Chondrocyte (in vitro differentiated cells): ENCODE measurements at regions not wholly inside any gene's neighbourhood (a gene's known extent, or its start where the extent isn't known, plus 50 kb on each side); places are given as distances from the start of the nearest gene placed in this dataset.

Experiments used
- DNase-seq: peaks from one replicate; pipeline ENCODE4 v3.0.0; 2021; ENCODE audit warnings: mixed read lengths, low spot score
- H3K27ac Mint-ChIP-seq: one replicate; pipeline ENCODE4 v1.8.0; 2021; ENCODE audit warnings: mild to moderate bottlenecking, moderate library complexity, mixed read lengths; ENCODE audit not compliant: unreplicated experiment
- H3K27me3 Mint-ChIP-seq: 2 replicates; pipeline ENCODE4 v1.8.0; 2021; ENCODE audit warnings: low read depth, mixed read lengths
- H3K36me3 Mint-ChIP-seq: 2 replicates; pipeline ENCODE4 v1.8.0; 2021; ENCODE audit warnings: low read depth, mixed read lengths
- H3K4me1 Mint-ChIP-seq: 2 replicates; pipeline ENCODE4 v1.8.0; 2021; ENCODE audit warnings: low read depth, mild to moderate bottlenecking, mixed read lengths
- H3K4me3 Mint-ChIP-seq: one replicate; pipeline ENCODE4 v1.8.0; 2021; ENCODE audit warnings: mild to moderate bottlenecking, moderate library complexity, mixed read lengths; ENCODE audit not compliant: unreplicated experiment
- H3K9me3 Mint-ChIP-seq: 2 replicates; pipeline ENCODE4 v1.8.0; 2021; ENCODE audit warnings: low read depth, mixed read lengths
- TF ChIP-seq, protein P1 (sequence below): fragments of 200-600 bp; sonication (generic); IDR thresholded peaks from 2 replicates; pipeline ENCODE4 v1.5.0; 2021; ENCODE audit warnings: antibody characterized with exemption, mild to moderate bottlenecking, moderate library complexity

DNA sequence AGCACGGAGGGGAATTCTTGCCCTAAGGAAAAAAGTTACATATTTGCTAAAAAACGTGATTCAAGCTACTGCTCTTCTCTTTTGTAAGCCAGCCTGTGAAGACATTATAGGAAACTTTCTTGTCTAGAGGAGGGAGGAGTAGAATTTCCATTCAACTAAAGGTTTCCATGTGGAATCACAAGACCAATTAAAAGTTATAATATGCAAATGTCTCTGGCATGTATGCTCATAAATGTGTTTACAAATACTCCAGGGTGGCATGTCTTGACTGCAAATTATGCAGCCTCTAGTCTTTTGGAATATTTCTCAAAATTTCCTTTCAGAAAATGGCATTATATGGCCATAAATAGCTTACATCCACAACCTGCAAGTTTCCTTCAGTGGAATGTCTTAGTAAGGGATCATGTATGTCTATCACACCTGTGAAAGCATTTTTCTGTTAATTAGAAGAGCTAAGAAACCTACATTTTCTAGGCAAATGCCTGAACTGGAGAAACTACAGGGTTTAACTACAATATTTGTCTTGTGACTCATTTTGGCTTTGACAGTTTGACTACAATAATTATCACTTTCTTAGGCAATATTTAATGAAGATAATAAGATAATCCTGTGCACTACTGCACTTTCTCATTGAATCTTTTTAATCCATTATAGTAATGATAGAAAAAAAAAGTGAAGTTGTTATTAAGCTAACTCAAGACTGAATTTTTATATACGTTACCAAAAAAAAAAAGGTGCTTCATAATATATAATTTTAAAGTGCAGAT, 111.1 kb upstream of the C10orf90 start:
- no peak overlapping the region for H3K4me3 Mint-ChIP-seq
- H3K27ac Mint-ChIP-seq = no peak overlapping the region
- no peaks in the 10 kb centered on the region for H3K4me1 Mint-ChIP-seq
- no peaks in the 10 kb centered on the region for H3K36me3 Mint-ChIP-seq
- H3K27me3 Mint-ChIP-seq = no peaks in the 10 kb centered on the region
- TF ChIP-seq, protein P1, sequence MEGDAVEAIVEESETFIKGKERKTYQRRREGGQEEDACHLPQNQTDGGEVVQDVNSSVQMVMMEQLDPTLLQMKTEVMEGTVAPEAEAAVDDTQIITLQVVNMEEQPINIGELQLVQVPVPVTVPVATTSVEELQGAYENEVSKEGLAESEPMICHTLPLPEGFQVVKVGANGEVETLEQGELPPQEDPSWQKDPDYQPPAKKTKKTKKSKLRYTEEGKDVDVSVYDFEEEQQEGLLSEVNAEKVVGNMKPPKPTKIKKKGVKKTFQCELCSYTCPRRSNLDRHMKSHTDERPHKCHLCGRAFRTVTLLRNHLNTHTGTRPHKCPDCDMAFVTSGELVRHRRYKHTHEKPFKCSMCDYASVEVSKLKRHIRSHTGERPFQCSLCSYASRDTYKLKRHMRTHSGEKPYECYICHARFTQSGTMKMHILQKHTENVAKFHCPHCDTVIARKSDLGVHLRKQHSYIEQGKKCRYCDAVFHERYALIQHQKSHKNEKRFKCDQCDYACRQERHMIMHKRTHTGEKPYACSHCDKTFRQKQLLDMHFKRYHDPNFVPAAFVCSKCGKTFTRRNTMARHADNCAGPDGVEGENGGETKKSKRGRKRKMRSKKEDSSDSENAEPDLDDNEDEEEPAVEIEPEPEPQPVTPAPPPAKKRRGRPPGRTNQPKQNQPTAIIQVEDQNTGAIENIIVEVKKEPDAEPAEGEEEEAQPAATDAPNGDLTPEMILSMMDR = no peak
- H3K9me3 Mint-ChIP-seq = no peaks in the 10 kb centered on the region
- no peak for DNase-seq

DNA sequence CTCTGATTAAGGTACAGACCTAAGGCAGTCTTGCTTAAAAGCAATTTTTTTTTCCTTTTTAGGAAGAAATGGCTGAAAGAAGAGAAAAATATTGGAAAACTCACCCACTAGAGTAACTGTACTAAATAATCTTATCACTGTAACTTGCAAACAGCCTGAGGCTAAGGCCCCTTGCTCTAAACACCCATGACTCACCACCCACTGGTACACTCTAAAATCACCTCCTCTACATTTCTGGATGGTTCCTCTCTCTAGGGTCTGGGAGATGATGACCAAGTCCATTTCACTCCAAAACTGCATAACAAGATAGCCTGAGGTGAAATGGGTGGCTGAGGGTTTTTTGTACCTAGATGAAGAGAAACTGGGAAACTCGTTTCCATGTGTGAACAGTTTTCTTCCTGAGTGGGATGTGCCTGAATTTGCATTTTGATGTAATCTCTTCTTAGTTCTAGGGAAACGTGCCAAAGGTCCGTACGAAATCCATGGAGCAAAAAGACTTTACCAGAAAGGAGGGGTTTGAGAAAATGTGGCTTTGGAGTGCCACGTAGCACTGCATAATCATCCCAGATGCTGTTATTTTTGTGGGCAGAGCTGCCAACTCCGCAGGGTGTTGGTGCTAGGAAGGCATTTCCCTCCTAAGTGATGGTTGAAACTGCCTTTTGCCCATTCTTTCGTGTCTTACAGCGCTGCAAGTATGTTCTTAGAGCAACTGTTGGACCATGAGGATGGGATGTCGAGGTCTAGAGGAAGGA, 113.5 kb upstream of the C10orf90 start:
- Mint-ChIP-seq H3K4me3 (no peak overlapping the region), H3K27ac (no peak overlapping the region), H3K27me3 (no peaks in the 10 kb centered on the region), H3K4me1 (no peaks in the 10 kb centered on the region), H3K9me3 (no peaks in the 10 kb centered on the region), H3K36me3 (no peaks in the 10 kb centered on the region)
- TF ChIP-seq, protein P1 = no peak
- no peak for DNase-seq

DNA sequence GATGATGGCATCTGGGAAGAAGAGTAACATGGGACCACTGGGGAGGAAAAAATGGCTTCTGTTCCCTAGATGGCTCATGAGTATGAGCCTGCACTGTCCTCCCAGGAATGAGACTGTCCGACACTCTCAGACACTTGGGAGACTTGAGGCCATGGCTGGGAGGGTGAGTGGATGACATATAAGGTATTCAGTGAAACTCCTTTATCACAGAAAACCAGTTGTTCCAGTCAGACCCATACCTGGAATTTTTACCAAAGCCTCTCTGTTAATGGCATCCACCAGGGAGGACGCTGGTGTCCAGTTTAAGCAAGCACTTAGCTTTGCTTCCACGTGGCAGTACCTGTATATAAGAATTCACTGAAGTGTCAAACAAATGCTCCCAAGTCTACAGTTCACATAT, 116.7 kb upstream of the C10orf90 start:
- no peak for DNase-seq
- Mint-ChIP-seq H3K27me3 (peaks cover 6% of the 10 kb centered on the region), H3K9me3 (peaks cover under 1% of the 10 kb centered on the region), H3K4me3 (no peak overlapping the region), H3K36me3 (no peaks in the 10 kb centered on the region), H3K4me1 (no peaks in the 10 kb centered on the region), H3K27ac (no peak overlapping the region)
- TF ChIP-seq, protein P1 = no peak

DNA sequence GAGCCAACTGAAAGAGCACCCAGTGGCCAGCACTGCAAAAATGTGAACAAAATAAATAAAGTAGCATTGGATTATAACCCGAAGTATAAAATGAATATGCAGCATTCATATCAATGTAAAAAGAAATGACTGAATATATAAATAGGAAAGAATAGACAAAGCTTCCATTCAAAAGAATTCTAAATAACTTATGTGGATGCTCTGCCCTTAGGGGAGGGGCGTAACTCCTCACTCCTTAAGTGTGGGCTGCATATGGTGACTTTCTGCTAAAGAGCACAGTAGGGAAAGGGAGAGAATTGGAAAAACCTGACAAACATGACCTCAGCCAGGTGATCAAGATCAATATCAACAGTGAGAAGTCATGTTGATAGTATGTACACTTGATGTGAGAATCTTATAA, 109.9 kb upstream of the DOCK1 start:
- Mint-ChIP-seq H3K36me3 (peaks cover 9% of the 10 kb centered on the region), H3K4me1 (no peaks in the 10 kb centered on the region), H3K9me3 (peaks cover 40% of the 10 kb centered on the region), H3K27ac (no peak overlapping the region), H3K27me3 (peaks cover 3% of the 10 kb centered on the region), H3K4me3 (no peak overlapping the region)
- DNase-seq = no peak
- TF ChIP-seq, protein P1 = no peak

DNA sequence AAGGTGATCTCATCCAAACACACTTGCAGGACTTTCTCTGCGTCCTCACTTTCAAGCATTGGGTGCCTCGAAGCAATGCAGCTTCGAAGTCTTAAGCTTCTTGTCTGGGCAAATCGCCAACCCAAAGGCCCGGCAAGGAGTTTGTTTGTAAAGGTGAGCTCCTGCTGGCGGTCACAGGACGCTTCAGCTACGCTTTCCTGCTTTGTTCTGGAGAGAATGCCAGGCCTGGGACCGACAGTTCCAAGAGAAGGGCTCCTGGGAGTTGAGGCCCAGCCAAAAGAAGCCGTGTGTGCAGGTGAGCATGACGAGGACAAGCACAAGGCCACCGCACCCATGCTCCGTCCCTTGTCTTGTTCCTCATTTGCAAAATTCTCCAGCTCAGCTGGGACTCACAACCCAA, 106.6 kb upstream of the DOCK1 start:
- H3K27me3 Mint-ChIP-seq = peaks cover 8% of the 10 kb centered on the region
- peaks cover 5% of the 10 kb centered on the region for H3K36me3 Mint-ChIP-seq
- no peak overlapping the region for H3K4me3 Mint-ChIP-seq
- TF ChIP-seq, protein P1 = no peak
- no peaks in the 10 kb centered on the region for H3K4me1 Mint-ChIP-seq
- H3K9me3 Mint-ChIP-seq = peaks cover 25% of the 10 kb centered on the region
- no peak for DNase-seq
- no peak overlapping the region for H3K27ac Mint-ChIP-seq
